ENCODE measurements at regions not wholly inside any gene's neighbourhood (a gene's known extent, or its start where the extent isn't known, plus 50 kb on each side); places are given as distances from the start of the nearest gene placed in this dataset.

DNA sequence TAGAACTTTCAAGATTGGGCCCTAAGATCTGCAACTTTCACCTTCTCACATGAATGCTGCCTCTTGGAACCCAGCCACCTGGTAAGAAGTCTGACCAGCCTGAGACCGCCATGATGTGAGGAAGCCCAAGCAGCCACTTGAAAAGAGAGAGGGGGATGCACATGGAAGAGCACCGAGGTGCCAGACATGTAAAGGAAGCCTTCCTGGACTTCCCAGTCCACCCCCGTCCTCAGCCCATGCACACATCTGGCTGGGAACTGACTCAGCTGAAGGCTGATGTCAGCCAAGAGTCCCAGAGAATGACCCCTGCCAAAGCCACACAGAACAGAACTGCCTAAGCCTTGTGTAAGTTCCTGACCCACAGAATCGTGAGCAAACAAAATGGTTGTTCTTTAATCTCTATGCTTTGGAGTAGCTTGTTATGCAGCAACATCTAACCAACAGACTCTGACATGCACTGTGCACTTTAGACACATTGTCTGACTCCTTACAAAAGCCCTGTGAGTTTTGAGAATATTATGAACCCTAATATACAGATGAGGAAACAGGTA, 86.7 kb downstream of the RMI2 start:
- H3K9me3 ChIP-seq (replicated peaks; ENCODE audit: control insufficient read depth, insufficient read depth, low read length), result no peaks in the 10 kb centered on the region; the same call in 2 of the 3 replicates
- H4K20me1 ChIP-seq (ENCODE audit: control insufficient read depth, insufficient read depth), result no peaks in the 10 kb centered on the region
- no peaks in the 10 kb centered on the region for H3K4me1 ChIP-seq (ENCODE audit: control insufficient read depth, insufficient read depth, low read length)
- H3K79me2 ChIP-seq (ENCODE audit: control insufficient read depth, insufficient read depth, low read length), result no peaks in the 10 kb centered on the region
- FAIRE-seq, result no peak
- intact Hi-C loops (cut with micrococcal nuclease; ENCODE audit: unreplicated experiment) (no loop called here), in situ Hi-C loops (cut with MboI) (no loop called here)
- DNase-seq (ENCODE audit: low read depth, low spot score), result no peak
- H3K9ac ChIP-seq (ENCODE audit: control insufficient read depth, insufficient read depth, low read length), result no peak overlapping the region
- no peak for ATAC-seq
- no peaks in the 10 kb centered on the region for H3K27me3 ChIP-seq (replicated peaks in 1 of 2; ENCODE audit: control insufficient read depth in 2 of 2, insufficient read depth in 2 of 2, low read length in 1 of 2)
- BruUV-seq (replicated peaks), result no TSS peak
- no peak for TF ChIP-seq SPI1 (IDR thresholded peaks at IDR 0.05; ENCODE audit: borderline replicate concordance, insufficient read depth, low read depth, low read length)
- no peak for TF ChIP-seq CBX3 (IDR thresholded peaks at IDR 0.05; ENCODE audit: borderline replicate concordance, low read depth)
- TF ChIP-seq SKIL (IDR thresholded peaks at IDR 0.05; ENCODE audit: low read depth, poor library complexity, severe bottlenecking), result no peak
- TF ChIP-seq ZNF622 (IDR thresholded peaks at IDR 0.05), result no peak
- no peak for TF ChIP-seq PML (IDR thresholded peaks at IDR 0.05; ENCODE audit: low read length)
- TF ChIP-seq MTA2 (IDR thresholded peaks at IDR 0.05; ENCODE audit: low read depth), result no peak
- no peak for TF ChIP-seq MEF2B (IDR thresholded peaks at IDR 0.05; ENCODE audit: partially characterized antibody, poor library complexity, severe bottlenecking)
- TF ChIP-seq ZNF384 (IDR thresholded peaks at IDR 0.05; ENCODE audit: borderline replicate concordance, low read depth, low read length), result no peak
- no peak for TF ChIP-seq RAD51 (IDR thresholded peaks at IDR 0.05)
- no peak for TF ChIP-seq ASH2L (IDR thresholded peaks at IDR 0.05; ENCODE audit: borderline replicate concordance, low read depth)
- TF ChIP-seq, protein P1, sequence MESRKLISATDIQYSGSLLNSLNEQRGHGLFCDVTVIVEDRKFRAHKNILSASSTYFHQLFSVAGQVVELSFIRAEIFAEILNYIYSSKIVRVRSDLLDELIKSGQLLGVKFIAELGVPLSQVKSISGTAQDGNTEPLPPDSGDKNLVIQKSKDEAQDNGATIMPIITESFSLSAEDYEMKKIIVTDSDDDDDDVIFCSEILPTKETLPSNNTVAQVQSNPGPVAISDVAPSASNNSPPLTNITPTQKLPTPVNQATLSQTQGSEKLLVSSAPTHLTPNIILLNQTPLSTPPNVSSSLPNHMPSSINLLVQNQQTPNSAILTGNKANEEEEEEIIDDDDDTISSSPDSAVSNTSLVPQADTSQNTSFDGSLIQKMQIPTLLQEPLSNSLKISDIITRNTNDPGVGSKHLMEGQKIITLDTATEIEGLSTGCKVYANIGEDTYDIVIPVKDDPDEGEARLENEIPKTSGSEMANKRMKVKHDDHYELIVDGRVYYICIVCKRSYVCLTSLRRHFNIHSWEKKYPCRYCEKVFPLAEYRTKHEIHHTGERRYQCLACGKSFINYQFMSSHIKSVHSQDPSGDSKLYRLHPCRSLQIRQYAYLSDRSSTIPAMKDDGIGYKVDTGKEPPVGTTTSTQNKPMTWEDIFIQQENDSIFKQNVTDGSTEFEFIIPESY (IDR thresholded peaks at IDR 0.05), result no peak
- no peak for TF ChIP-seq CEBPZ (IDR thresholded peaks at IDR 0.05; ENCODE audit: low read depth, low read length)
- no peak overlapping the region for H3K4me3 ChIP-seq
- H3K36me3 ChIP-seq (ENCODE audit: control insufficient read depth in 2 of 2, insufficient read depth in 2 of 2, low read length in 1 of 2), result no peaks in the 10 kb centered on the region
- no peak overlapping the region for H3K27ac ChIP-seq (ENCODE audit: control insufficient read depth, insufficient read depth)
- ChIA-PET SMC1A (ENCODE audit: uncharacterized antibody, unreplicated experiment) (interaction anchor here (0.9 to 1.9 kb wide), 2 partner anchors 17 to 208 kb away, joined by 3 to 4 read pairs; no protein-coding TSS in a partner anchor), RAD21 (ENCODE audit: unreplicated experiment) (no interaction called here), CTCF (interaction anchor here (0.8 to 1.4 kb wide), 3 partner anchors 8 to 36 kb away, joined by 3 to 5 read pairs (median 3); no protein-coding TSS in a partner anchor), POLR2A (no interaction called here)
- no peak overlapping the region for H3K4me2 ChIP-seq (ENCODE audit: control insufficient read depth, insufficient read depth)
- whole genome bisulfite sequencing (ENCODE audit: insufficient coverage, insufficient replicate concordance, low lambda C conversion rate, missing lambda C conversion rate), result 38% methylated on average over 4 of the region's 4 CpGs
- H2AFZ ChIP-seq (ENCODE audit: control insufficient read depth, low read depth, low read length), result no peak overlapping the region

Data from GM12878 (cell line).